Stimulated activated naive CD8-positive, alpha-beta T cell treated with anti-CD3 and anti-CD28 coated beads, Interleukin-15, Interleukin-2, amounts not matched to agents 100 U/mL and 50 U/mL, for 24 hours (primary cell): ENCODE measurements at regions not wholly inside any gene's neighbourhood (a gene's known extent, or its start where the extent isn't known, plus 50 kb on each side); places are given as distances from the start of the nearest gene placed in this dataset.

Experiments
- ATAC-seq: fragments of 150-1000 bp; cut with Tn5 transposase; one replicate; pipeline ENCODE4 v1.10.0; 2021
- DNase-seq: peaks from one replicate; pipeline ENCODE4 v3.0.0; 2021

DNA sequence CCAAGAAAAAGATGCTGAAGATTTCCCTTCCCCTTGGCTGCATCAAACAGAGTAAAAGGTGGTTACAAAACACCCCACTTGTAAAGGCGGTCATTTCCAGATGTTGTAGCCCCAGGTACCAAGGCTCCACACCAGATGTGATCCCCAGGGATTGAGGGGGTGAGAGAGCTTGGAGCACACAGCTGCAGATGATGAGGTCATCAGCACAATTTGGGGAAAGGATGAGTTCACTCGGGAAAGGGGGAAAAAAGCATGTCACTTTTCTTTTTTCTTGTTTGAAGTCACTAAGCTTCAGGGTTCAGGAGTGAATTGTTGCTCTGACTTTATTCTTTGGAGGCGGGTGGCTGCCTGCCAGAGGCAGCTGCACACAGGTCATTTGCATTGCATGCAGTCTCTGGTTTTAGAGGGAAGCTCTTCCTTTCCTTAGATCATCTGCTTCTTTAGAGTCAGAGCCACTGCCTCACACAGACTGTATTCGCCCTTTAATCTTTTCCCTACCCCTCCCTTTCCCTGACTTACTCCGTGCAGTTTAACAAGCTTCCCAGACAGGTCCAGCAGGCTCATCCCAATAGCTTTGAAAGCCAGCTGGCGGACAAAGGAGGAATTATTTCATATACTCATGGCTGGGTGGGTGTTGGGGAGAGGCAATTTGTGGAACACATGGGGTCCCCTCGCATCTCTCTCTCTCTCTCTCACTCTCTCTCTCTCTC is 409.3 kb upstream of the SLC24A2 start:
- ATAC-seq, result no peak
- DNase-seq, result no peak

DNA sequence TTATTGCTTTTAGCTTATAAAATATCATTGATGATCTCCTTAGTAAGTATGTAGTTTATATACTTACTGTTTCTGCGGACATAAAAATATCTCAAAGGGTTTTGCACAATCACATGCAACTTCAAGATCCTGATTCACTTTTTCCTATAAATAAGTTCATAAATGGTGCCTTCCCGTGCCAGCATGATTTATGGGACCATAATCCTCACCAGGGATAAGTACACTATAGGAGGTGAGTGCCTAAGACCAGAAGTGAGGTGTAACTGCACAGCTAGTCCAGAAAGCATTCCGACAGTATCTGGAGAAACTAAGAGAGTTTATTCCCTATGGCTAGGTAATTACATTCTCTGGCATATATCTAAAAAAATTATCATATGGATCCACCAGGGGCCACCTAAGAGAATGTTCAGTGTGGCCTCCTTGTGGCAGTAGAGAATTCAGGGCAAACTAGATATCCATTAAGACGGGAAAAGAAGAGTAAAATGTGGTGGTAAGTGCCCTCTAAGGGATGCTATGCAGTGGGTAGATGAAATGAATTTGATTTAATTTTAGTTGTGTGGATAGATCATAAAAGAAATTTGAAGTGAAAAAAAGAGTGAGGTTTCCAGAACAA is 402.5 kb upstream of the SLC24A2 start:
- ATAC-seq (no peak), DNase-seq (no peak)

DNA sequence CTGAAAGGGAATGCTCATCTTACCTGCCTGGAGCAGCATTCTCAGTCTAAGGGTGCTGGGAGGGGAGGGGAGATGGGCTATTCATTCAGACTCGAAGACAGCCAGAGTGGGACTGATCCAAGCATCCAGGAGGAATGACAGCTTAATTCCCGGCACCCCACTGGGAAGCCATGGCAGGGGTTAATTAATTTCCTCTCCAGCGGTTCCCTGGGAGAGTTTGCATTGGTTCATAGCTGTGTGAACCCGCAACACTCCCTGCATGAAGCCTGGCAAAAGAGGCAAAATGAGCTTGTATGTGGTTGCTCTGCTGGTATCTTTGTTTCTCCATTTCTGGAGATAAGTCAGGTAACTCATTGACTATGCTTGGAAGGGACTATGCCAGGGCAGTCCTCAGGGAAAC is 401.0 kb upstream of the SLC24A2 start:
- ATAC-seq (no peak), DNase-seq (no peak)

DNA sequence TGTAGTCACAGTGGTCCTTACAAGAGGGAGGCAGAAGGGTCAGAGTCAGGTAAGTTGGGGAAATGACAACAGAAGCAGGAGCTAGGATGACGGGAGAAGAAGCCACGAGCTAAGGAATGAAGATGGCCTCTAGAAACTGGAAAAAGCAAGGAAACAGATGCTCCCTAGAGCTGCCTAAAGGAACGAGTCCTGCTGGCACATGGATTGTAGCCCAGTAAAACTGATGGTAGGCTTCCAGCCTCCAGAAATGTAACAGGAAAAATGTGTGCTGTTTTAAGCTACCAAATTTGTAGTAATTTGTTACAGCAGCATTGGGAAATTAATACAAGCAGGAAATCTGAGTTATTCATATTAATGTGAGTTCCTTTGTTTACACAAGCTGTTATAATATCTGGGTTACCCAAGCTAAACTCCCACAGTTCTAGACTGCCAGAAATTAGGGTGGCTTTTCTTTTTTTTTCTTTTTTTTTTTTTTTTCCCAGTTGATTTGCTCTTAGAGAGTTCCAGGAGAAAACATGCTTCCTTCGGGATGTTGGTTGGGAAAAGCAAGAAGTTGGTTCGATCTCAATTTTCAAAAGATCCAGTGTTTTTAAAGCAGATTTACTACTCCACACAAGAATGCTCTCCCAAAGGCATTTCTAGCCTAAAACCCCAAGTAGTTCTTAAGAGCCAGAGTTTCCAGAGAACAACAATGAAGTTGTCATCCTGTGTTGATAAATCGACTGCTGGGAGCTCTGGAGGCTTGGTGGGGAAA is 400.0 kb upstream of the SLC24A2 start:
- ATAC-seq, result no peak

DNA sequence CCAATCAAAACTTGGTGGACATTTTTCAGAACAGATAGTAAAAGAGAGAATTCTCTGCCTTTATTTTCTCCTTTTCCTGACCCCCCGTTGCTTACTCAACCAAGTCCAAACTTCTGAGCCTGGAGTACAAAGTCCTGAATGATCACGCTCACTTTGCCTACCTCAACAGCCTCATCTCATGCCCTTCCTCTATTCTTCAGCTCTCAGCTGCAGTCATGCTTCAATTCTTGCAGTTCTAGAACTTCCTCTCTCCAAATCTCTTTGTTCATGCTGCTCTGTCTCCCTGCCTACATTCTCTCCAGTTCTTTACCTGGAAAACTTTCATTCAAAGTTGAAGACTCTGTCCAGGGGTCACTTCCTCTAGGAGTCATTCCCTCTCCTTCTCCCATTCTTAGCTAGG is 398.5 kb upstream of the SLC24A2 start:
- DNase-seq (no peak), ATAC-seq (no peak)

More for the DNA sequence above, 400.0 kb upstream of the SLC24A2 start:
- no peak for DNase-seq

DNA sequence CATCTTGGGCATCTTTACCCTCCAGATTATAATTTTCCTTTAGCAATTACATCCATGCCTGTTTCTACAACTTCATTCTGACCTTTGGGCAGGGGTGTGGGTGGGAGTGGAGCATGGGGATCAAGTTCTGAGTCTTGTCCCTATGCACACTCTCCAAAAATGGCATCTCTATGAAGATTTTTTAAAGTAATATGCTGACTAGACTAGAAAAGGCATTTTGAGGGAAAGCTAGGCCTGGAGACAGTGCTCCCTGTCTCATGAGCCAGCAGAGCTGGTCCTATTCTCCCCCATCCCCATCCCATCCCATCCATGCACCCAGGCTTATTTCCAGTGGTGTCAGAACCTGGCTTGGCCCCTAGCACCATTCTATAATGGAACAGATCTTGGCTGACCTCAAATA is 398.0 kb upstream of the SLC24A2 start:
- DNase-seq, result no peak
- ATAC-seq, result no peak

DNA sequence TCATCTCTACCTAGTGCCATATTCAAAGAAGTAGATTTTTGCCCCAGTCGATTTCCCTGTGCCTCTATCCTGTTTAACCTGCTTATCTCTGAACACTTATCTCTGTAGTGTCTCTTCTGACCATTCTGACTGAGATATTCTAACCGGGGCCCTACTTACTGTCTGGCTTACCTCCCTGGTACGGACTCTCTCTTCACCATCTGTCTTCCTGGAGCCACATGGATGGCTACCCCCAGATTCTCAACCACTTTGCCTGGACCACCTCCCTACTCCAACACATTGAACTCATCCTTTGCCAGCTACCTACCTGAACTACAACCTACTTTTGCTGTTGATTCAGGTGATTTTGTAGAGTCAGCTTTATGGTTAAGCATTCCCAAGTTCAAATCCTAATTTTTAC is 397.4 kb upstream of the SLC24A2 start:
- ATAC-seq (no peak), DNase-seq (no peak)

DNA sequence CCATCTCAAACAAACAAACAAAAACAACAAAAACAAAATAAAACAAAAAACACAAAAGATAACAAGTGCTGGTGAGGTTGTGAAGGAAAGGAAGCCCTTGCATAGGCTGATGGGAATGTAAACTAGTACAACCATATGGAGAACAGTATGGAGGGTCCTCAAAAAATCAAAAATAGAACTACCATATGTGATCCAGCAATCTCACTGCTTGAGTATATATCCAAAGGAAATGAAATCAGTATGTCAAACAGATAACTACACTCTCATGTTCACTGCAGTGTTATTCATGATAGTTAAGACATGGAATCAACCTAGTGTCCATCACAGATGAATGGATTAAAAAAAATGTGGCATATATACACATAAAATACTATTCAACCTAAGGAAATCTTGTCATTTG is 395.7 kb upstream of the SLC24A2 start:
- DNase-seq, result no peak
- ATAC-seq, result no peak

DNA sequence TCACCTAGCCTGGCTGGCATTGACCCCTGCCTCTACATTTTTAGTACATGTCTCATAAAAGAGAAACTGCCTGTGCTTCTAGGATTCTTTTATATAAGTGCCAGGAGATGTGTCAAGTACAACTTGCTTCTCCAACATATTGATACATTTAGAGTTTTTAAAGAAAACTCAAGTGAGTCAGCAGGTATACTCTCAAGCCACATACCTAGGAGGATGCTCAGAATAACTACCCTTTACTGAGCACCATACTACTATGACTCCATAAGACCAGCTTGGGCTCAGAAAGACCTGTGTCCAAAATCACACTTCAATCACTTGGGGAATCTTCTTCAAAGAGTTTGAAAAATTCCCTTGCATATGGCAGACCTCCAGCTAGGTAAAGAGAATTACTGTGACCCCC is 389.8 kb upstream of the SLC24A2 start:
- ATAC-seq, result no peak
- DNase-seq, result no peak

DNA sequence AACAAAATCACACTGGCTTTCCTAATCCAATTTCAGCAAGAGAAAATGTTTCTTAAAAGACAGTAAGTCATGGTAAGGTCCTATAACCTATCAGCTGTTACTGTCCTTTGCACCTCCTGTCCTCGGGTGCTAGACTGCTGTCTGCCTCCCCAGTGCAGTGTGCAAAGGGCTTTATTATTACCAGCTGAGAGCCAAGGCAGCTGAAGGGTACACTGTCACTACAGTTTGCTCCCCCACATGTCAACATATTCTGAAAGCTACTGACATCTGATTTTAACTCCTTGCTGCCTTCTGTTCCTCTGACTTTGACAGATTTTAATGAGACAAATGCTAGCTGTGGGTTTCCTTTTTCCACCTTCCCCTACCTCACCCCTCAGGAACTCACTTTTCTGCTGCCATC is 389.4 kb upstream of the SLC24A2 start:
- ATAC-seq (no peak), DNase-seq (no peak)

DNA sequence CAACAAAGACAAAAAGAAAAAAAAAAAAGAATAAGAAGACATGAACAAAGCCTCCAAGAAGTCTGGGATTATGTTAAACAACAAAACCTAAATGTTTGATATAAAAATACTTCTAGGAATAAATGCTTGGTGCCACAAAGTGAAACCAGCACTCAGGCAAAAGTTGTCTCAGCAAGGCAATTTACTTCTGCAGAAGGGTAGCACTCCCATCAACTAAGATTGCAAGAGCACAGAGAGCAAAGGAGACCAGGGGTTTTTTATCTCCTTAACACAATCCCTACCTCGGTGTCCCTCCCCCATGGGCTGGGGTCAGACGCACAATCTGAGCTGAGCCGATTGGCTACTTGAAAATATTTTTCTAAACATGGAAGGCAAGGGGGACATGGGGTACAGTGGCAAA is 381.3 kb upstream of the SLC24A2 start:
- DNase-seq, result no peak
- no peak for ATAC-seq

DNA sequence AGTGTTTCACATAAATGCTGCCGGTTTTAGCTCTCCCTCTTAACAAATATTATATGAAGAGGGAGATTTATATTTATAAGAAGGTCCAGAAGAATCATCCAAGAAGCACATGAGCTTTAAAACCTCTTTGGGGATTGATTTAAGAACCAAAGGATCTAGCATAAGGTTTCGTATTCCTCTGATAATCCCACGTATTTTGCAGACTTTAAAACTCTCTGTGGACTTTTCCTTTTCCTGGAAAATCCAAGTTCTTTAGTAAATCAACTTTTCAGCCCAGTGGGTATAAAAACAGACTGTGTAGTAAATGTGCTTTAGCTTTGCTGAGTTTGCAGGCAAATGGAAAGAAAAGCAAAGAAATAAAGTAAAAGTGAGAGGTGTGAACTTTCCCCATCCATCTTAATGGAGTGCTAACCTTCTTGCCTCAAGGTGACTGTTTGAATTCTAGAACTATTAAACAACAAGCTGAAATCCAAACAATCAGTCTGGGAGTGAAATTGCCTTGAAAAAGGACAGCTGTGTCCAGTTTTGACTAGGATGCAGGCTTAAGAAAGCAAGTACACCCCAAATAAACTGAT is 363.4 kb upstream of the SLC24A2 start:
- no peak for ATAC-seq
- no peak for DNase-seq

DNA sequence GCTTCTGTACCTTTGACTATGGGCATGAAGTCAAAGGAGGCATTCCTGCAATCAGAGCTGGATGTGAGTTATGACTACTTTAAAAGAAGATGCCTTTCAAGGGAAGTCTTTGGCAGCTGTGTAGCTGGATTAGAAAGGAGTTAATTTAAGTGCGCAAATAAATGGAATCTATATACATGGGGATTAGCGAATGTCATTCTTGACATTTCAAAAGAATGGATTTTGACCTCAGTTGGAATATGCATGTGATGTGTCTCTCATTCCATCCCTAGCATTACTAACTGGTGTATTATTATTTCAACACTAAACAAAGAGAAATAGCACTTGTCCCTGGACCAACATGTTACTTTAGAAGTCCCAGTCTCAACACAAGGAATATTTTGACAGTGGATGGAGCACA is 359.6 kb upstream of the SLC24A2 start:
- no peak for ATAC-seq
- no peak for DNase-seq

DNA sequence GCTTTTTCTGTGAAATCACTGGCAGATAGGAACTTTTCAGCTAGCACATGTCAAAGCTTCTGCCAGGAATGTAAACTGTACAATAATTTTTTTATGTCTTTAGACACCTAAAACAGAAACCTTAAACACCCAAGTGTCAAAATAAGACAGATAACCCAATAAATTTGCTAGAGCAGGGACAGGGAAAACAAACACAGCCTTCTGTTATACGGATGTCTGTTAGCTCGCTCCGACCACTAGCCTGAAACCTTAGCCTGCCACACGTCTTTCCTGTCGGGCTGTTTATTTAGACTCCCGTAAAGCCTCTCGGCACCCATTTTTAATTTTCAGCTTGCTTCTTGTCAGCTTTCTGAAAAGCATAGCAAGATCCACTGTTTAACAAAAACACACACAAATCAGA is 355.4 kb upstream of the SLC24A2 start:
- ATAC-seq, result no peak
- no peak for DNase-seq

DNA sequence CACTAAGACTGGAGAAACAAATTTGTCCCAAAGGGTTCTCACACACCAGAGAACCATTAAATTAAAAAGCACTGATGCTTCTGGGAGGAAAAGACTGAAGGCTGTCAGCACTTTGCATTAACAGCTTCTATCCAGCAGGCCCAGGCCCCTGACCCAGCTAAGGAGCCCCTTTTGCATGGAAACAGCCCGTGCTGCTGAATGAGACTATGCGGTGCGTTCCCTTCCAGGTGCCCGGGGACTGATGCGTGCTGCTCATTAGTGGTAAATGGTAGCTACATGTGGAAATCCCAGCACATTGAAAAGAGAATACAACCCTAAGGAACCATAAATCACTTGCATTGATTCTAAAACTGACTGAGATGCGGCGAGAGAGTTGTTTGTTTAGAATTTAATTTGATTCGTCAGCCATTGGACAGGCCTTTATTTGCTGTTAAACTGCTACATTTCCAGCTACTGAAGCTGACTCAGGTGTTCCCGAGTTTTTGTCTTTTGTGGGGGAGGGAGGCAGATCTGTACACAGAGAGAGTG is 351.0 kb upstream of the SLC24A2 start:
- no peak for ATAC-seq

DNA sequence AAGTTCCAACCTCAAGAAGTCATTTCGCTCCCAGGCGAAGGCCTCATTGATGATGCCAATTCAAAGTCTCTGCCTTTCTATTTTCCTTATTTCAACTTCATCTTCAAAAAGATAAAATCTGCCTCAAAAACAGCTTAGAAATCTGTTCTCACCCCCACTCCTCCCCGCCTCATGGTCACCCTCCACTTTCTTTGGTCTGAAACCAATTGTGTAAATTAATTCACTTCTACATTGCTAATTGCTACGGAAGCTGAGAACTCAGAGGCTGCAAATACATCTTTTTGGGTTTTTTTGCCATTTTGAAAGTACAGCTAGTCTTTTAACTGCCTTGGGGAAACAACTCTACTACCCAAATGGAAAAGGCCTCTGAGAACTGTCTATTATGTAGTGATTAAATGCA is 350.0 kb upstream of the SLC24A2 start:
- ATAC-seq (no peak), DNase-seq (no peak)

More for the DNA sequence above, 351.0 kb upstream of the SLC24A2 start:
- no peak for DNase-seq

DNA sequence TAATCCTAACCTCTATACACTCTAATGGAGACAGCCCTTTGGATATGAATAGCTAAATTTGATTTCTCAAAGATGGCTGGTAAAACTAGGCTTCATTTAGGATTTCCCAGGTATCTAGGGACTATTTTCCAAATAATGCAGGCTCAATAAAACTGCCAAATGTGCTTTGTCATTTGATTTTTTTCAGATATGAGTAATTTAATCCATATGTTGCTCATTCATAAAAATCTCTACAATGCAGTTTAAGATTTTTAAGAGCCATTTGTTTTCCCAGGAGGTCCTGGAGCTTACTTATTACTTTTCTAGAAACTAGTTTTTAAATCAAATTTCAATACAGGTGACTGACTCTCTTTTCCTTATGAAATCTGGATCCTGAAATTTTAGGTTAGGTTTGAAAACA is 349.3 kb upstream of the SLC24A2 start:
- ATAC-seq (no peak), DNase-seq (no peak)

DNA sequence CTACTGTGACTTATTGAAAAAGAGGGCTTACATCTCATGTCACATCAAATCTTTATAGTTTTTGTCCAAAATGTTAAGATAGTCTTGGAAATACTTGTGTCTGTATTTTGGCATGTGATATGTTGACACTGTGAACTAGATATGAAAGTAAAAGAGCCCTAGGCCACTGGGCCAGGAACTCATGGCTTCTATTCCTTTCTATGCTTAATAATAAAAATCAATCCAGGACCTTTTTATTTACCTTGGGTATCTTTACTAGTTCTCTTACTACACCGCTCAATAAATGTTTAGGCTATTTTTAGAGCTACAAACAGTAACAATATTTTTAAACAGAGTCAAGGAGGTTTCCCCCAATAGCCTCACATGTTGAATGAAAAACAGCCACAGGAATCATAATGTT is 348.6 kb upstream of the SLC24A2 start:
- no peak for ATAC-seq
- no peak for DNase-seq

DNA sequence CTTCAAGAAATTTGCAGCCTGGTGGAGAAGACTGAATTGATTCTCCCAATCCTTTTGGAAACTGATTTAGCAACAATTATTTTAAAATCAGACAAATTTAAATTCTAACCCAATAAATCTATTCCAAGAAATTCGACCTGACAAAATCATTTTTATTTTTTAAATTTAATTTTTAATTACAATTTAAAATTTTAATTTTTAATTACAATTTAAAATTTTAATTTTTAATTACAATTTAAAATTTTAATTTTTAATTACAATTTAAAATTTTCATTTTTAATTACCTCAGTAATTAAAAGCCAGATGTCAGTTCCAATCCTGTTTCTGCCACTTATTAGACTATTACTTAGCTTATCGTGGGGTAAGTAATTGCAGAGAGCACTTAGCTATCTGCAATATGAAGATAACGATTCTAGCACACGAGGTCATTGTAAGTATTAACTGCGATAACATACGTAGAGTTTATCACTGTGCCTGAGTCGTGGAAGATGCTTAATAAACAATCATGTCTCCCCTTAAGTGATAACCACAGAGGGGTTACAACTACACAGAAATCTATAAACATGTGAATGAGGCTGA is 346.4 kb upstream of the SLC24A2 start:
- ATAC-seq (no peak), DNase-seq (no peak)

DNA sequence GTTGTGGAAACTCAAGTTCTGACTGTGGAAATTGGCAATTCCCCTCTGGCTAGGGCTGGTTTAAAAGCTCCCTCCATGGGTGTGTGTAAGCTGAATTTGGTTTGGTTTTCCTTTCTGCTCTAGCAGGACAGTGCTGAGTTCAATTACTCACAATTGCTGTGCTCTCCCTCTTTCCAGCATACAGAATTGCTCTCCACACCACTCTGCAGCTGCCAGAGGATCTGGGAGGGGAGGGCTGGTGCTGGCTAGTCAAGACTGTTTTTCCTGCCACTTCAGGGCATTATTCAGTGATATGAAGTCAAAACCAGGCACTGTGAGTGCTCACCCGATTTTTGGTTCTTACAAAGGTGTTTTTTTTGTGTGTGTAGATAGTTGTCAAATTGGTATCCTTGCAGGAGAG is 336.9 kb upstream of the SLC24A2 start:
- no peak for ATAC-seq
- no peak for DNase-seq

DNA sequence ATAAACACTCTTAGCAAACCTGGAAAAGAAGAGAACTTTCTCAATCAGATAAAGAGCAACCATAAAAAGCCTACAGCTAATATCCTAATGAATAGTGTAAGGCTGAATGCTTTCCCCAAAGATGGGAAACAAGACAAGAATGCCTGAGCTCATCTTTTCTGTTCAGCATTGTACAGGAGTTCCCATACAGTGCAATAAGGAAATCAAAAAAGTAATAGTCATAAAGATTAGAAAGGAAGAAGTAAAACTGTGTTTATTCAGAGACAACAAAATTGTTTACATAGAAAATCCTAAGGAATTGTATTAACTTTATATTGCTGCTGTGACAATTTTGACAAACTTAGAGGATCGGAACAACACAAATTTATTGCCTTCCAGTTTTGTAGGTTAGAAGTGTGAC is 330.7 kb upstream of the SLC24A2 start:
- no peak for ATAC-seq
- no peak for DNase-seq

DNA sequence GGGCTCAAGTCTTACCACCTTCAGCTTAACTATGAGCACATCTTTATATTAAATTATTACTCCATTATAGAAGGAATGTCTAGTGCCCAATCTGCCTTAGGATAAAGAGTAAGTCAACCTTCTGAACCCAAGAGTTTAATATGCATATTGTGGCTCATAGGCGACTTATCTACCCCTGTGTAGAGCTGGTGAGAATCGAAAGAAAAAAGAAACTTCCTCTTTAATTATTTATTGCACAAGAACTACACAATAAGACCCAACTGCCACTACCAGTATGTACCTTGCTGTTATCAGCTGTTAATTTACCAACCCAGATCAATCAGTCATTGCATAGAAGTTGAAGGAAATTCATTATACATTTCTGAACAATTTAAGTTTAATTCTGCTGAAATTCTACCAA is 329.1 kb upstream of the SLC24A2 start:
- no peak for ATAC-seq
- no peak for DNase-seq

DNA sequence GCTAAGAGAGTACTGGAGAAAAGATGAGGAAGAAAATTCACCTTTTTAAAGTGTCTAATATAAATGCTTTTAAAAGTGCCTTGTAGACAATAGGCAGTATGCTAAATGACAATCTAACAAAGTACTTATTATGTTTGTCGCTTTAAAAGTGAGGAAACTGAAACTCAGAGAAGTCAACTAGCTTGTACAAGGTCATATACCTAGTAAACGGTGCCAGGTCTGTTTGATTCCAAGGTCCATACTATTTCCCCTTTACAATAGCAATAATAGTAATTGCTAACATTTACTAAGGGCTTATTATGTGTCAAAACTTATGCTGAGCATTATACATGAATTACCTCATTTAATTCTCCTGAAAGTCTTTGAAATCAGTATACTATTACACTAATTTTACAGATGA is 328.6 kb upstream of the SLC24A2 start:
- ATAC-seq, result no peak

More for the DNA sequence above, 328.6 kb upstream of the SLC24A2 start:
- no peak for DNase-seq
